Glutamatergic neuron (in vitro differentiated cells): ENCODE measurements at regions not wholly inside any gene's neighbourhood (a gene's known extent, or its start where the extent isn't known, plus 50 kb on each side); places are given as distances from the start of the nearest gene placed in this dataset.

Experiments
- DNase-seq: peaks from one replicate; pipeline ENCODE4 v3.0.0; 2022
- H3K27ac Mint-ChIP-seq: one replicate; pipeline ENCODE4 v1.8.0; 2020; ENCODE audit warnings: mild to moderate bottlenecking, mixed read lengths, inconsistent platforms; ENCODE audit not compliant: unreplicated experiment
- H3K27me3 Mint-ChIP-seq: one replicate; pipeline ENCODE4 v1.8.0; 2020; ENCODE audit warnings: mild to moderate bottlenecking, moderate library complexity, mixed read lengths, inconsistent platforms; ENCODE audit not compliant: unreplicated experiment
- H3K36me3 Mint-ChIP-seq: one replicate; pipeline ENCODE4 v1.8.0; 2020; ENCODE audit warnings: mild to moderate bottlenecking, mixed read lengths, inconsistent platforms; ENCODE audit not compliant: unreplicated experiment
- H3K4me1 Mint-ChIP-seq: one replicate; pipeline ENCODE4 v1.8.0; 2020; ENCODE audit warnings: mild to moderate bottlenecking, low read depth, mixed read lengths, inconsistent platforms; ENCODE audit not compliant: unreplicated experiment
- H3K4me3 Mint-ChIP-seq: one replicate; pipeline ENCODE4 v1.8.0; 2020; ENCODE audit warnings: mild to moderate bottlenecking, mixed read lengths, inconsistent platforms; ENCODE audit not compliant: unreplicated experiment
- H3K9me3 Mint-ChIP-seq: one replicate; pipeline ENCODE4 v1.8.0; 2020; ENCODE audit warnings: mild to moderate bottlenecking, moderate library complexity, mixed read lengths, inconsistent platforms; ENCODE audit not compliant: unreplicated experiment
- TF ChIP-seq, protein P1 (sequence below): fragments of 200-600 bp; sonication (generic); IDR thresholded peaks from one replicate; pipeline ENCODE4 v1.5.0; 2021; ENCODE audit not compliant: partially characterized antibody, unreplicated experiment

DNA sequence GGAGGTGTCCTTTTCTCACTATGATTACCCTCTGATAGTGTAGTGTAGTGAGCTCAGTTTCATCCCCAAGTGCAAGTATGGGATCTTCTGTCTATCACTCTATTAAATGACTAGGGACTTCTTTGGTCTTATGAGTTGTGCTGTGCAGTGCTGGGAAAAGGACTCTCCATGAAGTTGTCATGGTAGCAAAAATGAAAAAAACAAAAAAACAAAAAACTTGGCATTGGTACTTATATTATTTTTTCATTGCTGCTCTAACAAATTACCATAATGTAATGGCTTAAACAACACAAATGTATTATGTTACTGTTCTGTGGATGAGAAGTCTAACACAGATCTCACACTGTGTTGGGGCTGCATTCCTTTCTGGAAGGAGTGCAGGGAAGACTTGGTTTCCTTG is 393.1 kb upstream of the NOVA1 start:
- TF ChIP-seq, protein P1, sequence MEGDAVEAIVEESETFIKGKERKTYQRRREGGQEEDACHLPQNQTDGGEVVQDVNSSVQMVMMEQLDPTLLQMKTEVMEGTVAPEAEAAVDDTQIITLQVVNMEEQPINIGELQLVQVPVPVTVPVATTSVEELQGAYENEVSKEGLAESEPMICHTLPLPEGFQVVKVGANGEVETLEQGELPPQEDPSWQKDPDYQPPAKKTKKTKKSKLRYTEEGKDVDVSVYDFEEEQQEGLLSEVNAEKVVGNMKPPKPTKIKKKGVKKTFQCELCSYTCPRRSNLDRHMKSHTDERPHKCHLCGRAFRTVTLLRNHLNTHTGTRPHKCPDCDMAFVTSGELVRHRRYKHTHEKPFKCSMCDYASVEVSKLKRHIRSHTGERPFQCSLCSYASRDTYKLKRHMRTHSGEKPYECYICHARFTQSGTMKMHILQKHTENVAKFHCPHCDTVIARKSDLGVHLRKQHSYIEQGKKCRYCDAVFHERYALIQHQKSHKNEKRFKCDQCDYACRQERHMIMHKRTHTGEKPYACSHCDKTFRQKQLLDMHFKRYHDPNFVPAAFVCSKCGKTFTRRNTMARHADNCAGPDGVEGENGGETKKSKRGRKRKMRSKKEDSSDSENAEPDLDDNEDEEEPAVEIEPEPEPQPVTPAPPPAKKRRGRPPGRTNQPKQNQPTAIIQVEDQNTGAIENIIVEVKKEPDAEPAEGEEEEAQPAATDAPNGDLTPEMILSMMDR: no peak
- Mint-ChIP-seq H3K4me3 (no peak overlapping the region), H3K27ac (no peak overlapping the region), H3K27me3 (no peaks in the 10 kb centered on the region), H3K36me3 (no peaks in the 10 kb centered on the region), H3K9me3 (no peaks in the 10 kb centered on the region), H3K4me1 (peaks cover 3% of the 10 kb centered on the region)
- DNase-seq: no peak

DNA sequence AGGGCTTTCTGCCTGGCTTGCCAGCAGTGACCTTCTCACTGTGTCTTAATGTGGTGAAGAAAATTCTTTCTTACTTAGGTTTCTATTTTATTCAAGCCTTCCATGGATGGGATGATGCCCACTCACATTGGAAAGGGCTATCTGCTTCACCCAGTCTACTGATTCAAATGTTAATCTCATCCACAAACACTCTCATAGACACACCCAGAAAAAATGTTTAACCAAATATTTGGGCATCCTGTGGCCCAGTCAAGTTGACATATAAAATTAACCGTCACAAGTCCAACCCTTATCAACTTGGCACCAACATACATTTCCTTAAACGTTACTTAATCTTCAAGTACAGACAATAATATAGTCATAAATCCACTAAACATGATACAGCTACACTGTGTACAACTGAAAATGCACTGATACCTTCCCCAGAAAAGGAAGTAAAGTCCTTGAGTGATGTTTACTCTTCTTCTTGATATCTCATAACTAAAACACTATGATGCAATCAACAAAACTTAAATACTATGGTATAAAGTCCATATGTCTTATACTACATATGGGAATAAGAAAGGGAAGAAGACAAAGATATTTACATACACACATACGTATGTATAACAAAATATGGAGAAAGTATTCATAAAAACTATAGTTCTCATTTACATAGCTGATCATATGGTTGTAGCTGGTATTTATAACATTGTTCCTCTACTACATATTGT is 394.7 kb upstream of the NOVA1 start:
- no peak overlapping the region for H3K4me3 Mint-ChIP-seq
- no peaks in the 10 kb centered on the region for H3K36me3 Mint-ChIP-seq
- peaks cover 2% of the 10 kb centered on the region for H3K4me1 Mint-ChIP-seq
- H3K9me3 Mint-ChIP-seq: no peaks in the 10 kb centered on the region
- H3K27me3 Mint-ChIP-seq: no peaks in the 10 kb centered on the region
- H3K27ac Mint-ChIP-seq: no peak overlapping the region
- TF ChIP-seq, protein P1: no peak
- DNase-seq: no peak

DNA sequence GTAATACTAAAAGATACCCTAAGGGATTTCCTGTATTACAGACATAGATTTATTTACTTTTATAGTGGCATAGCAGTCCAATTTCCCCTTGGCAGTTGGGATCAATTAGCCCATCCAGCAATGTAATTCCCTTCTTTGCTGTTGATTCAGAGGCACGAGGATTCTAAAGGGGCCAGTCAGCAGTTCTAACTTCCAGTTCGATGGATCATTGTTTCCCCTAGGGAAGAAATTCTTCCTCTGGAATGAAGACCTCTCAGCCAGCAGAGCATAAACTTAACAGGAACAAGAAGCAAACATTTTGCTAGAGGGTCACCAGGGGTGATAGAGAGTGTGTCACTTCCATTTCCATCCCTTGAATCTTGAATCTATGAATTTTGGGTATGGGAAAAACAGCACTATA is 395.7 kb upstream of the NOVA1 start:
- Mint-ChIP-seq H3K9me3 (no peaks in the 10 kb centered on the region), H3K27me3 (no peaks in the 10 kb centered on the region), H3K36me3 (no peaks in the 10 kb centered on the region), H3K4me3 (no peak overlapping the region), H3K27ac (no peak overlapping the region), H3K4me1 (no peaks in the 10 kb centered on the region)
- DNase-seq: no peak
- TF ChIP-seq, protein P1: no peak

DNA sequence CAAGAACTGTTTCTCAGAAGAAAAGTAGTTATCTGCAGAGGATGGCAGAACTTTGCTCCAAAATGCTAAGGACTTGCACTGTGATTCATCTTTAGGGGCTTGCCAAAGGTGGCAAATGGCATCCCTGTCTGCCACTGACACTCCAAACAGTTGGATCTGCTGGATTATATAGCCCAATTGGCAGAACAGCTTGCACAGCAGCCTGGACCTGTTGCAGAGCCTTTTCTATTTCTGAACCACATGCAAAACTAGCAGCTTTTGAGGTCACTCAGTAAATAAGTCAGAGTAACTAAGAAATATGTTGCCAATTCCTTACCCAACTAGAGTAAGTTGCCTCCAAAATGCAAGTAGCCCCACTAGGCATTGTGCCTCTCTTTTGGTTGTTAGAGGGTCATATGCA is 397.5 kb upstream of the NOVA1 start:
- Mint-ChIP-seq H3K36me3 (no peaks in the 10 kb centered on the region), H3K27ac (no peak overlapping the region), H3K27me3 (no peaks in the 10 kb centered on the region), H3K4me1 (no peaks in the 10 kb centered on the region), H3K4me3 (no peak overlapping the region), H3K9me3 (no peaks in the 10 kb centered on the region)
- no peak for DNase-seq
- TF ChIP-seq, protein P1: no peak

DNA sequence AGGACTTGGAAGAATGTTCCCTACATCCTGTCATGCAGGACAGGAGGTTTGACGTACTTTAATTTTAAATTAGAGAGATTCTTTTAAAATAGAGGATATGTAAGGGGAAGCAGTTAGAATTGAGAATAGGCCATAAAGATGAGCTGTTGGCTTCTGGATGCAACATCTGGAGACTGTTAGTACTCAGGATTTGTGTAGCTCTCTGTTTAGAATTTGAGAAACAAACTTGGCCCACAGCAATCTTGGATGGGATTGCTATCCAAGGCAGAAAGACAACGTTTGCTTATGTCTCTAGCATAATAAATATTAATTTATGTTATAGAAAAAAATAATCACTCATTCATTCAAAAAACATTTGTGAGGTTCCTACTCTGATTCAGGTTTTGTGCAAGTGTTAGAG is 398.4 kb upstream of the NOVA1 start:
- H3K4me3 Mint-ChIP-seq: no peak overlapping the region
- no peak overlapping the region for H3K27ac Mint-ChIP-seq
- TF ChIP-seq, protein P1: no peak
- H3K4me1 Mint-ChIP-seq: no peaks in the 10 kb centered on the region
- DNase-seq: no peak
- H3K36me3 Mint-ChIP-seq: no peaks in the 10 kb centered on the region
- H3K27me3 Mint-ChIP-seq: no peaks in the 10 kb centered on the region
- H3K9me3 Mint-ChIP-seq: no peaks in the 10 kb centered on the region
